AG04449 (cell line): ENCODE measurements at regions not wholly inside any gene's neighbourhood (a gene's known extent, or its start where the extent isn't known, plus 50 kb on each side); places are given as distances from the start of the nearest gene placed in this dataset.

Source experiments
- CTCF ChIA-PET: fragments of 350-600 bp; formaldehyde crosslinking; extraction: SDS; loops from one replicate; lab custom pipeline; 2021; ENCODE audit warnings: antibody characterized with exemption; lab: Yijun Ruan, JAX
- POLR2A ChIA-PET: fragments of 400-600, 350-600 bp; formaldehyde crosslinking; extraction: SDS; loops from one replicate; lab custom pipeline; 2020; ENCODE audit warnings: antibody characterized with exemption, inconsistent platforms; lab: Yijun Ruan, JAX
- DNase-seq: peaks from one replicate; pipeline ENCODE4 v3.0.0-alpha.2; 2010; ENCODE audit warnings: low read depth, low spot score
- H3K4me3 ChIP-seq: 2 replicates; pipeline ENCODE4 v1.5.1; 2011; ENCODE audit warnings: low read depth, mild to moderate bottlenecking, control low read depth, low read length
- TF ChIP-seq, protein P1 (sequence below): IDR thresholded peaks from one replicate; pipeline ENCODE4 v1.5.1; 2011; ENCODE audit warnings: mild to moderate bottlenecking, moderate library complexity, low read length, control low read depth, inconsistent platforms; ENCODE audit not compliant: insufficient read depth; ENCODE audit errors: missing control alignments

DNA sequence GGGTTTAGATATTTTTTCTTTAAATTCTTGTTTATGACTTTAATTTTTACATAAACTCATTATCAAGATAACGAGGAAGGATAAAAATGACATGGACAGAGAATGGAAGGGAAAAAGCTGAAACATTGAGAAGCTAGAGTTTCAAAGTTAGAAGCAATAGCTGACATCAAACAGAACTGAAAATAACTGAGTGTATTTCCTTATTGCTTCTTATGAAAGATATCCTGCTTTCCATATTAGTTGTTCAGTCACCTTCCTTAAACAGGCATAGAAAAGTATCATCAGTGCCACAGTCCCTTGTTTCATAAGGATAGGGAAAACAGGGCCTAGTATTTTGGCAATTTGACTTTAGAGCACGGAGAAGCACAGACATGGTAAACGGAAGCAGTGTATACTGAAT lies 460.5 kb upstream of the GHITM start:
- no peak for DNase-seq
- ChIA-PET CTCF (no interaction called here), POLR2A (no interaction called here)
- TF ChIP-seq, protein P1, sequence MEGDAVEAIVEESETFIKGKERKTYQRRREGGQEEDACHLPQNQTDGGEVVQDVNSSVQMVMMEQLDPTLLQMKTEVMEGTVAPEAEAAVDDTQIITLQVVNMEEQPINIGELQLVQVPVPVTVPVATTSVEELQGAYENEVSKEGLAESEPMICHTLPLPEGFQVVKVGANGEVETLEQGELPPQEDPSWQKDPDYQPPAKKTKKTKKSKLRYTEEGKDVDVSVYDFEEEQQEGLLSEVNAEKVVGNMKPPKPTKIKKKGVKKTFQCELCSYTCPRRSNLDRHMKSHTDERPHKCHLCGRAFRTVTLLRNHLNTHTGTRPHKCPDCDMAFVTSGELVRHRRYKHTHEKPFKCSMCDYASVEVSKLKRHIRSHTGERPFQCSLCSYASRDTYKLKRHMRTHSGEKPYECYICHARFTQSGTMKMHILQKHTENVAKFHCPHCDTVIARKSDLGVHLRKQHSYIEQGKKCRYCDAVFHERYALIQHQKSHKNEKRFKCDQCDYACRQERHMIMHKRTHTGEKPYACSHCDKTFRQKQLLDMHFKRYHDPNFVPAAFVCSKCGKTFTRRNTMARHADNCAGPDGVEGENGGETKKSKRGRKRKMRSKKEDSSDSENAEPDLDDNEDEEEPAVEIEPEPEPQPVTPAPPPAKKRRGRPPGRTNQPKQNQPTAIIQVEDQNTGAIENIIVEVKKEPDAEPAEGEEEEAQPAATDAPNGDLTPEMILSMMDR = no peak
- no peak overlapping the region for H3K4me3 ChIP-seq

DNA sequence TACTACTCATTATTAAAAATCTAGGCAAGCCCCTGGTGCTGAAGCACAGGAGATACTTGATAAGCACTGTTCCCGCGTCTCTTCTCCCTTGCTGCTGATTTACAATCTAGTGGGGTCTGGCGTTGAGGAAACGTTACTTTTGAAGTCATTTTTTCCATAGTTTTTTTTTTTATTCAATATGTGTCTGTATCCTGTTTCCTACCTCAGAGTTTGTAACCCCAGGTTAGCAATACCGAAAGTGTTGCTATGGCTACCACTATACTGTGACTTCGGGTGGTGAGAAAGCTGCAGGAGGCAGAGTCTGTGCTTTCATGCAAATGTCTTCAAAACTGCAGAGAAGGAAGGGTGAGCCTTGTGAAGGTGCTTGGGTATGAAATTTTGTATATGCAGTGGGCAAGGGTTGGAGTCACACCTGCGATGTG lies 458.8 kb upstream of the GHITM start:
- DNase-seq = no peak
- POLR2A ChIA-PET = no interaction called here
- CTCF ChIA-PET = no interaction called here
- no peak overlapping the region for H3K4me3 ChIP-seq
- TF ChIP-seq, protein P1 = no peak

DNA sequence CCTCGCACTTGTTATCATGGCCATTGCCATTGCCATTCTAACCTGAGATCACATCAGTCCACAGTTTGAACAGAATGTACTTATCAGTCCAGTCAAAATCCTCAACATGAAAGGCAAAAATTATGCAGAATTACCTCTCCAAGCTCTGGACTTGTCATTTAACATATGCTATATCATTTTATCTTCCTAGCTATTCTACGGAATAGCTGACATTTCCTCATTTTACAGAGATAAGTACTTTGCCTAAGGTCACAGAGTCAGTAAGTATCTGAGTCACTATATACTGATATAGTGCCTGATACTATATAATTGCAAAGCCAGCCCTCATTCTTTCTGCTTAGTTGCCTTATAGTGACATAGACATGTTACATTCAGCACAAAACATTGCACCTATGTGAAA lies 456.9 kb upstream of the GHITM start:
- DNase-seq = no peak
- ChIA-PET CTCF (no interaction called here), POLR2A (no interaction called here)
- no peak overlapping the region for H3K4me3 ChIP-seq
- TF ChIP-seq, protein P1 = no peak

DNA sequence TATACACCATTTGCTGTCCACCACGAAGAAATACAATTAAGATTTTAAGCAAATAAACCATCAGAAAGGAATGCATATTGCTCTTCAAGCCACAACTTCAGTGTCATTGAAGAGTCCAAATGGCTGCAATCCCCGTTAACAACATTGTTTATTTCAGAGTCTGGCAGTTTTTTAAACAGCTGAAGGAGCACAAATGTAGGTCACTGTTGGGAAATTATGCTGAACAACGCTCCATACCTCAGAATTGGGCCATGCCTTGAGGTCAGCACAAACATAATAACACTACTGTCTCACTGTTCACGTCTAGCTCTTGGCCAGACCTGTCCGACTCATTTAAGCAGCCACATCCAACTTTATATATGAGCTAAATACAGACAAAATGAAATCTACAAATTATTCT lies 453.9 kb upstream of the GHITM start:
- TF ChIP-seq, protein P1 = no peak
- H3K4me3 ChIP-seq = no peak overlapping the region
- no peak for DNase-seq
- ChIA-PET CTCF (no interaction called here), POLR2A (no interaction called here)

DNA sequence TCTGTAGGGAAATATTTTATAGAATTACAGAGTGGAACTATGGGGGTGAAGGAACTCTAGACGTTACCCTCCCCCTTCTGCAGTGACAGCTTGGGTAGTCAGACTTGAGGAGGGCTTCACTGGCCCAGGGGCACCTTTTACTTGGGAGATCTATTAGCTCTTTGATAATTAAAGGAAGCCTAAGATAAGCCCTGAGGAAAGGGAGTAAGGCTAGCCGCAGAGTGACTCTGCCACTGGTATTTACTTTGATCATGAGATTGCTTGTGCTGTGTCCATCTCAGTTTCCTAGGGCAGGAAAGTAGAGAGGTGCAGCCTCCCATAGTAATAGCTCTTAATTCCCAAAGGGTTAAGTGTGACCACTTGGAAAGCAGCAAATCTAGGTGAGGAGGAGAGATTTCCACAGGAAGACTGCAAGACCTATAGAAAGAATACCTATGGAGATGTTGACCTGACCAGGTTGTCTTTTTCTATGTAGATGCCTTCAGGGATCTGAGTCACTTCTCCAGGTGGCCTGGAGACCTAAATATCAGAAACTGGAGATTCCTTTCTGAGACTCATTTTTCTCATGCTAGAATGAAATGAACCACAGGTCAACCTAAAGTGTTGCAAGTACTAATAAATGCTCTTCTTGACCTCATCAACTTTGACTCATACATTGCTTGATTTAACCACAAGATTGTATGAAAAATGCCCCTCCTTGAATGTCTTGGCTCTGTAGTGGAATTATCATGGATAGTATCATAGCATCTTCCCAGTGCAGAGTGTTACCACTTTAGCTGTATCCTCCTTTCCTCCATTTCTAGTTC lies 447.3 kb upstream of the GHITM start:
- ChIA-PET CTCF (no interaction called here), POLR2A (no interaction called here)
- DNase-seq = no peak

DNA sequence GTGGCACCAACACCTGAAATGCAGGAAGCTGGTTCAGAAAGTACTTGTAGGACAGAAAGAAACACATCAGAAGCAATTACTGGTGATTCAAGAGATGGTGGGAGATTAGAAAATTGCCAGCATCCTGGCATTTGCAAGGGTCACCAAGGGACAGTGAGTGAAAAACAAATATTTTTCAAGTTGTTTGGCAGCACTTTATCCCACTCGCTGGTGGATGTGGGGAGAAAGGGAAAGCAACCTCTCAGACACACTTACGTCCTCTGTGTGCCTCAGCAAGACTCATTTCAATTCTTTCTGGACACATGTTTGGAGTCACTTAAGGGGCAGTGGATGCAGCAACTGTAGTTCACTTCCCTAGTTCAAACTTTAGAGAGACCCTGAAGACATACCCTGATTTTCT lies 440.4 kb upstream of the GHITM start:
- TF ChIP-seq, protein P1 = no peak
- no peak for DNase-seq
- ChIA-PET CTCF (no interaction called here), POLR2A (no interaction called here)
- no peak overlapping the region for H3K4me3 ChIP-seq

More for the DNA sequence above, 447.3 kb upstream of the GHITM start:
- no peak overlapping the region for H3K4me3 ChIP-seq
- TF ChIP-seq, protein P1 = no peak
